K562 (cell line): ENCODE measurements at regions not wholly inside any gene's neighbourhood (a gene's known extent, or its start where the extent isn't known, plus 50 kb on each side); places are given as distances from the start of the nearest gene placed in this dataset.
A peak's percentile ranks its signal among the peaks of the same experiment; 100 is the strongest.

Experiments used
- CCAR2 ChIP-seq: fragments of 200-400 bp; formaldehyde crosslinking; IDR thresholded peaks from 2 replicates; pipeline ENCODE4 v1.6.1; 2017; ENCODE audit warnings: mild to moderate bottlenecking, low read depth, low read length
- DPF2 ChIP-seq: fragments of 450-650 bp; IDR thresholded peaks from 2 replicates; pipeline ENCODE4 v1.6.1; 2016
- GATAD2B ChIP-seq: fragments of 450-650 bp; IDR thresholded peaks from 2 replicates; pipeline ENCODE4 v1.6.1; 2017; ENCODE audit warnings: mild to moderate bottlenecking, borderline replicate concordance
- MAZ ChIP-seq, 2 experiments: fragments of 450-650 bp in 1 of 2; sonication (generic) in 1 of 2; formaldehyde crosslinking; IDR thresholded peaks in 1 of 2; conservative IDR thresholded peaks in 1 of 2; 2 replicates each; pipeline versions ENCODE4 v1.4.0 to v1.5.0; 2020; ENCODE audit warnings: mild to moderate bottlenecking in 1 of 2, missing genetic modification reagents in 1 of 2
- SMAD2 ChIP-seq: fragments of 150-350 bp; IDR thresholded peaks from 2 replicates; pipeline ENCODE4 v1.6.1; 2014; ENCODE audit warnings: low read depth, mild to moderate bottlenecking, low read length
- SMARCC2 ChIP-seq: fragments of 450-650 bp; IDR thresholded peaks from 2 replicates; pipeline ENCODE4 v1.6.1; 2017; ENCODE audit warnings: antibody characterized with exemption, moderate library complexity, mild to moderate bottlenecking, low read depth
- SMARCE1 ChIP-seq: fragments of 450-650 bp; IDR thresholded peaks from 2 replicates; pipeline ENCODE4 v1.7.1; 2016; ENCODE audit warnings: mild to moderate bottlenecking
- SPI1 ChIP-seq: IDR thresholded peaks from 2 replicates; pipeline ENCODE4 v1.6.1; 2011; ENCODE audit warnings: low read depth, low read length, control low read depth, borderline replicate concordance
- TFAM ChIP-seq: fragments of 250-450 bp; sonication (Bioruptor Pico); conservative IDR thresholded peaks from 2 replicates; pipeline ENCODE4 v1.5.0; 2021; ENCODE audit warnings: mild to moderate bottlenecking, moderate library complexity
- ZNF668 ChIP-seq: fragments of 250-450 bp; sonication (Bioruptor Pico); IDR thresholded peaks from 2 replicates; pipeline ENCODE4 v1.8.0; 2022; ENCODE audit warnings: mild to moderate bottlenecking, inconsistent platforms
- TF ChIP-seq, protein P1 (sequence below): fragments of 450-650 bp; IDR thresholded peaks from 2 replicates; pipeline ENCODE4 v1.6.1; 2016; ENCODE audit warnings: mild to moderate bottlenecking, moderate library complexity
- TF ChIP-seq, protein P2 (sequence below): fragments of 200-800 bp; sonication (Bioruptor generic); IDR thresholded peaks from 2 replicates; pipeline ENCODE4 v1.6.1; 2017; ENCODE audit warnings: missing genetic modification characterization, missing compliant biosample characterization
- TF ChIP-seq, protein P3 (sequence below): fragments of 450-650 bp; IDR thresholded peaks from 2 replicates; pipeline ENCODE4 v1.6.1; 2017; ENCODE audit warnings: mild to moderate bottlenecking, moderate library complexity
- TF ChIP-seq, protein P4 (sequence below), 3 experiments: fragments of 200-800 bp in 1 of 3; sonication (Bioruptor generic) in 1 of 3; sonication (generic) in 1 of 3; formaldehyde crosslinking in 1 of 3; IDR thresholded peaks; 2 replicates each; pipeline versions ENCODE4 v1.6.1 to v1.8.0; 2016 to 2022; ENCODE audit warnings: mild to moderate bottlenecking in 2 of 3, missing compliant biosample characterization in 2 of 3, missing genetic modification characterization in 2 of 3, missing genetic modification reagents in 1 of 3

DNA sequence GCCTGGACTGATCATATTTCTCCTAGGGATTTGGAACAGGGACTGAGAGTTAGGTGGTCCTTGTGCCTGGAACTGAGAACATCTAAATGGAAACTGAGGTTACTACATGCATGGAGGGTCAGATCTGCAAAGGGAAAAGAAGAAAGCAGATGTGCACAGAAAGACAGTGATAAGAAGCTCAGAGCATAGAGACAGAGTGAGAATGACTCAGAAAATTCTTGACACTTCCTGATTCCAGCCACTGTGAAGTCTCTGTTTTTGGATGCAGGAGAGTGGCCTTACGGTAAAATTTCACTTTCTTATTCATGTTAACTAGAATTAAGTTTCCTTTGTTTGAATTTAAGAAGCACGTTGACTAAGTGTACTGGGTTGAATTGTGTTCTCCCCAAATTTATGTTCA, 241.7 kb downstream of the TMEM26 start (continued):
- TF ChIP-seq, protein P1, sequence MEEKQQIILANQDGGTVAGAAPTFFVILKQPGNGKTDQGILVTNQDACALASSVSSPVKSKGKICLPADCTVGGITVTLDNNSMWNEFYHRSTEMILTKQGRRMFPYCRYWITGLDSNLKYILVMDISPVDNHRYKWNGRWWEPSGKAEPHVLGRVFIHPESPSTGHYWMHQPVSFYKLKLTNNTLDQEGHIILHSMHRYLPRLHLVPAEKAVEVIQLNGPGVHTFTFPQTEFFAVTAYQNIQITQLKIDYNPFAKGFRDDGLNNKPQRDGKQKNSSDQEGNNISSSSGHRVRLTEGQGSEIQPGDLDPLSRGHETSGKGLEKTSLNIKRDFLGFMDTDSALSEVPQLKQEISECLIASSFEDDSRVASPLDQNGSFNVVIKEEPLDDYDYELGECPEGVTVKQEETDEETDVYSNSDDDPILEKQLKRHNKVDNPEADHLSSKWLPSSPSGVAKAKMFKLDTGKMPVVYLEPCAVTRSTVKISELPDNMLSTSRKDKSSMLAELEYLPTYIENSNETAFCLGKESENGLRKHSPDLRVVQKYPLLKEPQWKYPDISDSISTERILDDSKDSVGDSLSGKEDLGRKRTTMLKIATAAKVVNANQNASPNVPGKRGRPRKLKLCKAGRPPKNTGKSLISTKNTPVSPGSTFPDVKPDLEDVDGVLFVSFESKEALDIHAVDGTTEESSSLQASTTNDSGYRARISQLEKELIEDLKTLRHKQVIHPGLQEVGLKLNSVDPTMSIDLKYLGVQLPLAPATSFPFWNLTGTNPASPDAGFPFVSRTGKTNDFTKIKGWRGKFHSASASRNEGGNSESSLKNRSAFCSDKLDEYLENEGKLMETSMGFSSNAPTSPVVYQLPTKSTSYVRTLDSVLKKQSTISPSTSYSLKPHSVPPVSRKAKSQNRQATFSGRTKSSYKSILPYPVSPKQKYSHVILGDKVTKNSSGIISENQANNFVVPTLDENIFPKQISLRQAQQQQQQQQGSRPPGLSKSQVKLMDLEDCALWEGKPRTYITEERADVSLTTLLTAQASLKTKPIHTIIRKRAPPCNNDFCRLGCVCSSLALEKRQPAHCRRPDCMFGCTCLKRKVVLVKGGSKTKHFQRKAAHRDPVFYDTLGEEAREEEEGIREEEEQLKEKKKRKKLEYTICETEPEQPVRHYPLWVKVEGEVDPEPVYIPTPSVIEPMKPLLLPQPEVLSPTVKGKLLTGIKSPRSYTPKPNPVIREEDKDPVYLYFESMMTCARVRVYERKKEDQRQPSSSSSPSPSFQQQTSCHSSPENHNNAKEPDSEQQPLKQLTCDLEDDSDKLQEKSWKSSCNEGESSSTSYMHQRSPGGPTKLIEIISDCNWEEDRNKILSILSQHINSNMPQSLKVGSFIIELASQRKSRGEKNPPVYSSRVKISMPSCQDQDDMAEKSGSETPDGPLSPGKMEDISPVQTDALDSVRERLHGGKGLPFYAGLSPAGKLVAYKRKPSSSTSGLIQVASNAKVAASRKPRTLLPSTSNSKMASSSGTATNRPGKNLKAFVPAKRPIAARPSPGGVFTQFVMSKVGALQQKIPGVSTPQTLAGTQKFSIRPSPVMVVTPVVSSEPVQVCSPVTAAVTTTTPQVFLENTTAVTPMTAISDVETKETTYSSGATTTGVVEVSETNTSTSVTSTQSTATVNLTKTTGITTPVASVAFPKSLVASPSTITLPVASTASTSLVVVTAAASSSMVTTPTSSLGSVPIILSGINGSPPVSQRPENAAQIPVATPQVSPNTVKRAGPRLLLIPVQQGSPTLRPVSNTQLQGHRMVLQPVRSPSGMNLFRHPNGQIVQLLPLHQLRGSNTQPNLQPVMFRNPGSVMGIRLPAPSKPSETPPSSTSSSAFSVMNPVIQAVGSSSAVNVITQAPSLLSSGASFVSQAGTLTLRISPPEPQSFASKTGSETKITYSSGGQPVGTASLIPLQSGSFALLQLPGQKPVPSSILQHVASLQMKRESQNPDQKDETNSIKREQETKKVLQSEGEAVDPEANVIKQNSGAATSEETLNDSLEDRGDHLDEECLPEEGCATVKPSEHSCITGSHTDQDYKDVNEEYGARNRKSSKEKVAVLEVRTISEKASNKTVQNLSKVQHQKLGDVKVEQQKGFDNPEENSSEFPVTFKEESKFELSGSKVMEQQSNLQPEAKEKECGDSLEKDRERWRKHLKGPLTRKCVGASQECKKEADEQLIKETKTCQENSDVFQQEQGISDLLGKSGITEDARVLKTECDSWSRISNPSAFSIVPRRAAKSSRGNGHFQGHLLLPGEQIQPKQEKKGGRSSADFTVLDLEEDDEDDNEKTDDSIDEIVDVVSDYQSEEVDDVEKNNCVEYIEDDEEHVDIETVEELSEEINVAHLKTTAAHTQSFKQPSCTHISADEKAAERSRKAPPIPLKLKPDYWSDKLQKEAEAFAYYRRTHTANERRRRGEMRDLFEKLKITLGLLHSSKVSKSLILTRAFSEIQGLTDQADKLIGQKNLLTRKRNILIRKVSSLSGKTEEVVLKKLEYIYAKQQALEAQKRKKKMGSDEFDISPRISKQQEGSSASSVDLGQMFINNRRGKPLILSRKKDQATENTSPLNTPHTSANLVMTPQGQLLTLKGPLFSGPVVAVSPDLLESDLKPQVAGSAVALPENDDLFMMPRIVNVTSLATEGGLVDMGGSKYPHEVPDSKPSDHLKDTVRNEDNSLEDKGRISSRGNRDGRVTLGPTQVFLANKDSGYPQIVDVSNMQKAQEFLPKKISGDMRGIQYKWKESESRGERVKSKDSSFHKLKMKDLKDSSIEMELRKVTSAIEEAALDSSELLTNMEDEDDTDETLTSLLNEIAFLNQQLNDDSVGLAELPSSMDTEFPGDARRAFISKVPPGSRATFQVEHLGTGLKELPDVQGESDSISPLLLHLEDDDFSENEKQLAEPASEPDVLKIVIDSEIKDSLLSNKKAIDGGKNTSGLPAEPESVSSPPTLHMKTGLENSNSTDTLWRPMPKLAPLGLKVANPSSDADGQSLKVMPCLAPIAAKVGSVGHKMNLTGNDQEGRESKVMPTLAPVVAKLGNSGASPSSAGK: no peak
- no peak for TF ChIP-seq TFAM (CRISPR knock-in tag)
- TF ChIP-seq SMAD2: no peak
- peak; percentile 65; the same call in 1 of the 2 replicates for TF ChIP-seq SPI1
- TF ChIP-seq, protein P2, sequence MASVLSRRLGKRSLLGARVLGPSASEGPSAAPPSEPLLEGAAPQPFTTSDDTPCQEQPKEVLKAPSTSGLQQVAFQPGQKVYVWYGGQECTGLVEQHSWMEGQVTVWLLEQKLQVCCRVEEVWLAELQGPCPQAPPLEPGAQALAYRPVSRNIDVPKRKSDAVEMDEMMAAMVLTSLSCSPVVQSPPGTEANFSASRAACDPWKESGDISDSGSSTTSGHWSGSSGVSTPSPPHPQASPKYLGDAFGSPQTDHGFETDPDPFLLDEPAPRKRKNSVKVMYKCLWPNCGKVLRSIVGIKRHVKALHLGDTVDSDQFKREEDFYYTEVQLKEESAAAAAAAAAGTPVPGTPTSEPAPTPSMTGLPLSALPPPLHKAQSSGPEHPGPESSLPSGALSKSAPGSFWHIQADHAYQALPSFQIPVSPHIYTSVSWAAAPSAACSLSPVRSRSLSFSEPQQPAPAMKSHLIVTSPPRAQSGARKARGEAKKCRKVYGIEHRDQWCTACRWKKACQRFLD (CRISPR knock-in tag): no peak
- TF ChIP-seq GATAD2B: no peak
- no peak for TF ChIP-seq CCAR2
- TF ChIP-seq MAZ (CRISPR knock-in tag; conservative IDR thresholded peaks at IDR 0.05 in 1 of 2, IDR thresholded peaks at IDR 0.05 in 1 of 2): no peak
- peak; percentile 59; the same call in 1 of the 2 replicates for TF ChIP-seq SMARCE1
- no peak for TF ChIP-seq ZNF668
- TF ChIP-seq, protein P3, sequence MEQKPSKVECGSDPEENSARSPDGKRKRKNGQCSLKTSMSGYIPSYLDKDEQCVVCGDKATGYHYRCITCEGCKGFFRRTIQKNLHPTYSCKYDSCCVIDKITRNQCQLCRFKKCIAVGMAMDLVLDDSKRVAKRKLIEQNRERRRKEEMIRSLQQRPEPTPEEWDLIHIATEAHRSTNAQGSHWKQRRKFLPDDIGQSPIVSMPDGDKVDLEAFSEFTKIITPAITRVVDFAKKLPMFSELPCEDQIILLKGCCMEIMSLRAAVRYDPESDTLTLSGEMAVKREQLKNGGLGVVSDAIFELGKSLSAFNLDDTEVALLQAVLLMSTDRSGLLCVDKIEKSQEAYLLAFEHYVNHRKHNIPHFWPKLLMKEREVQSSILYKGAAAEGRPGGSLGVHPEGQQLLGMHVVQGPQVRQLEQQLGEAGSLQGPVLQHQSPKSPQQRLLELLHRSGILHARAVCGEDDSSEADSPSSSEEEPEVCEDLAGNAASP: no peak
- no peak for TF ChIP-seq SMARCC2
- 0 out of 2 replicates have a peak, but pooled peaks have one; percentile 42 for TF ChIP-seq DPF2
- TF ChIP-seq, protein P4, sequence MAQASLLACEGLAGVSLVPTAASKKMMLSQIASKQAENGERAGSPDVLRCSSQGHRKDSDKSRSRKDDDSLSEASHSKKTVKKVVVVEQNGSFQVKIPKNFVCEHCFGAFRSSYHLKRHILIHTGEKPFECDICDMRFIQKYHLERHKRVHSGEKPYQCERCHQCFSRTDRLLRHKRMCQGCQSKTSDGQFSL (CRISPR knock-in tag; IDR thresholded peaks at IDR 0.05): no peak
- TF ChIP-seq, protein P4 (tag; IDR thresholded peaks at IDR 0.05): no peak
